ENCODE measurements at regions not wholly inside any gene's neighbourhood (a gene's known extent, or its start where the extent isn't known, plus 50 kb on each side); places are given as distances from the start of the nearest gene placed in this dataset.
"Not testable (repeated sequence)": the region's sequence is repeated elsewhere in the genome, so short reads cannot be mapped to it uniquely, and the experiment has no call there.

- no peak for DNase-seq
Measured at GRCh38 chr4:147173322-147173721, 227.7 kb upstream of the TTC29 start.

GRCh38 chr4:147173797-147174432 lies 228.3 kb upstream of the TTC29 start:
- DNase-seq, result no peak

- DNase-seq, result no peak
Measured at GRCh38 chr4:147174591-147174990, 228.9 kb upstream of the TTC29 start.

GRCh38 chr4:147175460-147176025 lies 229.9 kb upstream of the TTC29 start:
- no peak for DNase-seq

GRCh38 chr4:147182041-147182440 lies 236.4 kb upstream of the TTC29 start:
- DNase-seq, result no peak

GRCh38 chr4:147192679-147193078 lies 247.0 kb upstream of the TTC29 start:
- DNase-seq, result no peak

GRCh38 chr4:147194114-147194513 lies 248.4 kb upstream of the TTC29 start:
- DNase-seq, result no peak

GRCh38 chr4:147194604-147195003 lies 248.9 kb upstream of the TTC29 start:
- DNase-seq, result no peak

- DNase-seq, result no peak
Measured at GRCh38 chr4:147195386-147195785, 249.7 kb upstream of the TTC29 start.

GRCh38 chr4:147198411-147199051 lies 252.9 kb upstream of the TTC29 start:
- no peak for DNase-seq

GRCh38 chr4:147201016-147201415 lies 255.4 kb upstream of the TTC29 start:
- DNase-seq, result no peak

- DNase-seq, result no peak
Measured at GRCh38 chr4:147206807-147207206, 261.1 kb upstream of the TTC29 start.

GRCh38 chr4:147207911-147208310 lies 262.2 kb upstream of the TTC29 start:
- no peak for DNase-seq

- no peak for DNase-seq
Measured at GRCh38 chr4:147217655-147218054, 263.2 kb upstream of the EDNRA start.

- no peak for DNase-seq
Measured at GRCh38 chr4:147219145-147219544, 261.8 kb upstream of the EDNRA start.

GRCh38 chr4:147220833-147221232 lies 260.1 kb upstream of the EDNRA start:
- no peak for DNase-seq

- no peak for DNase-seq
Measured at GRCh38 chr4:147222906-147223305, 258.0 kb upstream of the EDNRA start.

GRCh38 chr4:147223576-147223975 lies 257.3 kb upstream of the EDNRA start:
- DNase-seq, result no peak

- no peak for DNase-seq
Measured at GRCh38 chr4:147236806-147237205, 244.1 kb upstream of the EDNRA start.

GRCh38 chr4:147244786-147245185 lies 236.1 kb upstream of the EDNRA start:
- no peak for DNase-seq

- no peak for DNase-seq
Measured at GRCh38 chr4:147246096-147246495, 234.8 kb upstream of the EDNRA start.

- not testable (repeated sequence) for DNase-seq
Measured at GRCh38 chr4:147246528-147246927, 234.4 kb upstream of the EDNRA start.

- DNase-seq, result no peak
Measured at GRCh38 chr4:147247579-147247978, 233.3 kb upstream of the EDNRA start.

- DNase-seq, result no peak
Measured at GRCh38 chr4:147250062-147250461, 230.8 kb upstream of the EDNRA start.

GRCh38 chr4:147255268-147255667 lies 225.6 kb upstream of the EDNRA start:
- DNase-seq, result not testable (repeated sequence)
